ENCODE measurements at regions not wholly inside any gene's neighbourhood (a gene's known extent, or its start where the extent isn't known, plus 50 kb on each side); places are given as distances from the start of the nearest gene placed in this dataset.

DNA sequence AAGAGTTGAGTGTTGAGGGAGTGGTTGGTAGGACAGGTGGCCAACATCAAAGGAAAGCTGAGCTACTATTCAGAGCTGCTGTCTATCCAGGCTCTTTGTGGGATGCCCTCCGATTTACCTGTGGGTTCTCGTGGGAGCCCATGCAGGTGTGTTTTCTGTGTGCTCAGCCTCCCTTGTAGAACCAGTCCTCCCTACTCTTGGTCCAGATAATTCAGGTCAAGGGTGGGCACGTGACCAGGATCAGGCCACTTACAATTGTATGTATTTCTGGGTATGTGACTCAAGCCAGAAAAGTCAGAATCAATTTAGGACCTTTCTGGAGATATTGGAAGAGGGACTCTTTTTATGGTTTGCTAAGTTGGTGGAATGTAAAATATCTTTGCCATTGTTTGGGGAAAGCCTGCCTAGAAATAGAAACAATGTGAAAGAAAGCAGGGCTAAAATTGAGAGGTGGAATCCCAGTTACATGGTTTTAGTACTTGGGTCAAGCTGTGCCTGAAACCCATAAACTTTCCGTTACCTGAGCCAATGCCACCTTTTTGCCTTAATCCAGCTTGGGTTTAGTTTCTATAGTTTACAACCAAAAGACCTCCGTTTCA is 93.2 kb downstream of the PDCL3 start:
- no peak for DNase-seq (ENCODE audit: low read depth in 2 of 2)
- TF ChIP-seq, protein P1, sequence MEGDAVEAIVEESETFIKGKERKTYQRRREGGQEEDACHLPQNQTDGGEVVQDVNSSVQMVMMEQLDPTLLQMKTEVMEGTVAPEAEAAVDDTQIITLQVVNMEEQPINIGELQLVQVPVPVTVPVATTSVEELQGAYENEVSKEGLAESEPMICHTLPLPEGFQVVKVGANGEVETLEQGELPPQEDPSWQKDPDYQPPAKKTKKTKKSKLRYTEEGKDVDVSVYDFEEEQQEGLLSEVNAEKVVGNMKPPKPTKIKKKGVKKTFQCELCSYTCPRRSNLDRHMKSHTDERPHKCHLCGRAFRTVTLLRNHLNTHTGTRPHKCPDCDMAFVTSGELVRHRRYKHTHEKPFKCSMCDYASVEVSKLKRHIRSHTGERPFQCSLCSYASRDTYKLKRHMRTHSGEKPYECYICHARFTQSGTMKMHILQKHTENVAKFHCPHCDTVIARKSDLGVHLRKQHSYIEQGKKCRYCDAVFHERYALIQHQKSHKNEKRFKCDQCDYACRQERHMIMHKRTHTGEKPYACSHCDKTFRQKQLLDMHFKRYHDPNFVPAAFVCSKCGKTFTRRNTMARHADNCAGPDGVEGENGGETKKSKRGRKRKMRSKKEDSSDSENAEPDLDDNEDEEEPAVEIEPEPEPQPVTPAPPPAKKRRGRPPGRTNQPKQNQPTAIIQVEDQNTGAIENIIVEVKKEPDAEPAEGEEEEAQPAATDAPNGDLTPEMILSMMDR (IDR thresholded peaks at IDR 0.05; ENCODE audit: low read depth, low read length), result no peak
- H3K4me3 ChIP-seq (replicated peaks in 1 of 2; ENCODE audit: low read depth in 2 of 2, low read length in 2 of 2), result no peak overlapping the region

DNA sequence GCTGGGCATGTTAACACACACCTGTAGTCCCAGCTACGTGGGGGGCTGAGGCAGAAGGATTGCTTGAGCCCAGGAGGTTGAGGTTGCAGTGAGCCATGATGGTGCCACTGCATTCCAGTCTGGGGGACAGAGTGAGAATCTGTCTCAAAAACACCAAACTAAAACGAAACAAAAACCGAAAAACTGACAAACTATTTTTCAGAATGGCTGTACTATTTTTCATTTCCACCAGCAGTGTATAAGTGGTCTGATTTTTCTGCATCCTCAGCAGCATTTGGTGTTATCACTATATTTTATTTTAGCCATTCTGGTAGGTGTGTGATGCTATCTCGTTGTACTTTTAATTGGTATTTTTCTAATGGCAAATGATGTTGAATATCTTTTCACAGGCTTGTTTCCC is 95.2 kb downstream of the PDCL3 start:
- H3K4me3 ChIP-seq (replicated peaks in 1 of 2; ENCODE audit: low read depth in 2 of 2, low read length in 2 of 2), result no peak overlapping the region
- no peak for DNase-seq (ENCODE audit: low read depth in 2 of 2)
- TF ChIP-seq, protein P1 (IDR thresholded peaks at IDR 0.05; ENCODE audit: low read depth, low read length), result no peak

DNA sequence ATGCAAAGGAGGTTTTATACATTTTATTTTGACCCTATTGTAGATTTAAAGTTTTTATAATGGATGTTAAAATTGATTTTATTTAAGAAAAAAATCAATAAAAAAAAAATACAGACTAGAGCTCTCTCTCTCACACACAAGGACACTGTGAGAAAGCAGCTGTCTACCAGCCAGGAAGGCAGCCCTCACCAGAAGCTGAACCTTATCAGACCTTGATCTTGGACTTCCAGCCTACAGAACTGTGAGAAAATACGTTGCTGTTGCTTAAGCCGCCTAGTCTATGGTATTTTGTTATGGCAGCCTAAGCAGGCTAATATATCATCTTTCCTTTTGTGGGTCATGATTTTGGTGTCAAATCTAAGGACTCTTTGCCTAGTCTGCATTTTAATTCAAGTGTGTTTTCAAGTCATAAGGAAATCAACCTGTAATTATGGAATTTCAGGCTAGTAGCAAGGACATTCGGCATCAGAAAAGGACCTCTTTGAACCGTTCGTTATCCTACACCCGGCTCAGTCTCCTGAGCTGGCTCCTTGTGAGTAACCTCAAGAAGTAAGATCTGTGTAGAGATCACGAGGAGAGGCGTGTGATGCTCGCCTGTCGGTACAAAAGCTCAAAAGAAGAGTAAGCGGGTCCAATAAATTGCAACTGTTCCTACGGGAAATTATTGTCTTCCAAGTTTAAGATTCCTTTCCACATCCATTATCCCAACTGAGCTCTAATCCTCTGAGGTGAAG is 98.2 kb downstream of the PDCL3 start:
- no peak for DNase-seq (ENCODE audit: low read depth in 2 of 2)
- TF ChIP-seq, protein P1 (IDR thresholded peaks at IDR 0.05; ENCODE audit: low read depth, low read length), result no peak

DNA sequence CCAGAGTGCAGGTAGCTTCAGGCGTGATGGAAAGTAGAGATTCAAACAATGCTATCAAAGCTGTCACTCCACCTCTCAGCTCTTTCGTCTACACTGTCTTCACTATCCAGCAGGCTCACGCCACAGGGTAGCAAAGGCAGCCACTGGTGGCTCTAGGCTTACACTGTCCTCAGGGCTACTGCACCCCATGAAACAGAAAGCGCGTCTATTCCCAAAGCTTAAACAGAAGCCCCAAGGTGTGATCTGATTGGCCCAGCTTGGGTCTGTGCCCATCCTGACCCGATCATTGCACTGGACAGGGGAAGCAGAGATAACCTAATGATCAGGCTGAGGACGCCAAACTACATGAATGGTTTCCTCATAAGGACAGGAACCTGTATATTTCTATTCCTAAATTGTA is 100.1 kb downstream of the PDCL3 start:
- no peak for DNase-seq (ENCODE audit: low read depth in 2 of 2)
- H3K4me3 ChIP-seq (replicated peaks in 1 of 2; ENCODE audit: low read depth in 2 of 2, low read length in 2 of 2), result no peak overlapping the region
- TF ChIP-seq, protein P1 (IDR thresholded peaks at IDR 0.05; ENCODE audit: low read depth, low read length), result no peak

More for the DNA sequence above, 98.2 kb downstream of the PDCL3 start:
- H3K4me3 ChIP-seq (replicated peaks in 1 of 2; ENCODE audit: low read depth in 2 of 2, low read length in 2 of 2), result no peak overlapping the region

GRCh38 chr2:100664021-100664755 is 101.4 kb downstream of the PDCL3 start:
- TF ChIP-seq, protein P1 (IDR thresholded peaks at IDR 0.05; ENCODE audit: low read depth, low read length), result no peak
- no peak overlapping the region for H3K4me3 ChIP-seq (replicated peaks in 1 of 2; ENCODE audit: low read depth in 2 of 2, low read length in 2 of 2)
- no peak for DNase-seq (ENCODE audit: low read depth in 2 of 2)

- H3K4me3 ChIP-seq (replicated peaks in 1 of 2; ENCODE audit: low read depth in 2 of 2, low read length in 2 of 2), result no peak overlapping the region
- DNase-seq (ENCODE audit: low read depth in 2 of 2), result no peak
- TF ChIP-seq, protein P1 (IDR thresholded peaks at IDR 0.05; ENCODE audit: low read depth, low read length), result no peak
These were observed 101.9 kb downstream of the PDCL3 start for GRCh38 chr2:100664756-100665101.
